ENCODE measurements at regions not wholly inside any gene's neighbourhood (a gene's known extent, or its start where the extent isn't known, plus 50 kb on each side); places are given as distances from the start of the nearest gene placed in this dataset.
"Not testable (repeated sequence)": the region's sequence is repeated elsewhere in the genome, so short reads cannot be mapped to it uniquely, and the experiment has no call there.

DNA sequence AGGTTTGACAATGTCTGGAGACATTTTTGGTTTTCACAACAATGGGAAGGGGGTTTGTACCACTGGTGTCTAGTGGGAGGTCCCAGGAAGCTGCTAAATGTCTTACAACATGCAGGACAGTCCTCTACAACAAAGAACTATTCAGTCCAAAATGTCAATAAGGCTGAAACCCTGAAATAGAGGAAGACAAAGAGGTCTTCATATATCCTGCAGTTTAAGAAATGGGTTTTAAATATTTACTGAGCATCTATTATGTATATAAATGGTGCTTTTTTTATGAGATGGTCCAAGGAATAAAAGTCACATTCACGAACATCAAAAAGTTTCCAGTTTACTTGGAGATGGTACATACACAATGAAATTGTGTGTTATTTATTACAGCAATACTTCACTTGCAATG lies 107.3 kb downstream of the AKAP11 start:
- TF ChIP-seq, protein P1, sequence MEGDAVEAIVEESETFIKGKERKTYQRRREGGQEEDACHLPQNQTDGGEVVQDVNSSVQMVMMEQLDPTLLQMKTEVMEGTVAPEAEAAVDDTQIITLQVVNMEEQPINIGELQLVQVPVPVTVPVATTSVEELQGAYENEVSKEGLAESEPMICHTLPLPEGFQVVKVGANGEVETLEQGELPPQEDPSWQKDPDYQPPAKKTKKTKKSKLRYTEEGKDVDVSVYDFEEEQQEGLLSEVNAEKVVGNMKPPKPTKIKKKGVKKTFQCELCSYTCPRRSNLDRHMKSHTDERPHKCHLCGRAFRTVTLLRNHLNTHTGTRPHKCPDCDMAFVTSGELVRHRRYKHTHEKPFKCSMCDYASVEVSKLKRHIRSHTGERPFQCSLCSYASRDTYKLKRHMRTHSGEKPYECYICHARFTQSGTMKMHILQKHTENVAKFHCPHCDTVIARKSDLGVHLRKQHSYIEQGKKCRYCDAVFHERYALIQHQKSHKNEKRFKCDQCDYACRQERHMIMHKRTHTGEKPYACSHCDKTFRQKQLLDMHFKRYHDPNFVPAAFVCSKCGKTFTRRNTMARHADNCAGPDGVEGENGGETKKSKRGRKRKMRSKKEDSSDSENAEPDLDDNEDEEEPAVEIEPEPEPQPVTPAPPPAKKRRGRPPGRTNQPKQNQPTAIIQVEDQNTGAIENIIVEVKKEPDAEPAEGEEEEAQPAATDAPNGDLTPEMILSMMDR (IDR thresholded peaks at IDR 0.05; ENCODE audit: unreplicated experiment) = no peak
- Mint-ChIP-seq H3K4me1 (ENCODE audit: low read depth) (no peaks in the 10 kb centered on the region), H3K27me3 (no peaks in the 10 kb centered on the region), H3K4me3 (ENCODE audit: low read depth) (no peak overlapping the region), H3K9me3 (ENCODE audit: low read depth) (peaks cover 3% of the 10 kb centered on the region), H3K27ac (no peak overlapping the region), H3K36me3 (ENCODE audit: insufficient read depth) (no peaks in the 10 kb centered on the region)
- no peak for DNase-seq (ENCODE audit: low spot score, unreplicated experiment)

DNA sequence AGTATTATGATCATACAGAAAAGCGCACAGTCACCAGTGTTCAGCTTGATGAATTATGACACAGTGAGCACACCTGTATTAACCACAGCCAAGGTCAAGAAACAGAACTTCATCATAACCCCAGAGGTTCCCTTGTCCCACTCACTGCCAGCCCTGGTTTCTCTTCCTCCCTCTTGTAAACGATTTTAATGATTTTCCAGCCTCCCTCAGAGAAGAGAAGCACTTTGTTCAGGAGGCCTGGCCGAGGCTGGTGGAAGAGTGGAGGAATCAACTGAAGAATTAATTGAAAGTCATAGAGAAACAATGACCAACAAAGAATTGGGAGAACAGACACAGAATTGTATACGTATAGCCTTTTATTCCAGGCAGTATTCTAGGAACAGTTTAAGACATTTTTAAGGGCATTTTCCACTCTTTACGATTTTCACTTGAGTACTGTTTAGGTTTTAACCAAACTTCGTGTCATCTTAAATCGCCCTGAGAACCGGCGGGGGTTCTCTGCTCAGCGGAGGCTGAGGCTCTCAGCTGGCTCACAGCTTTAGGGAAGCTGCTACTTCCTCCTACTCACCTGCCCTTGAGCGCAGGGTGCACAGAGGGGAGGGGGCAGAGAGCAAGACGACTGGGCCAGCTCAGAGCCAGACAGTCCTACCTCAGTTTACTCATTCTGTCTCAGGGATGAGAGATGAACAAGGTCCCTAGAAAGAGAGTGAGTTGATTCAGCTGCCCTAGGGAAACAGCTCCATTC lies 108.6 kb downstream of the AKAP11 start:
- no peaks in the 10 kb centered on the region for H3K4me1 Mint-ChIP-seq (ENCODE audit: low read depth)
- H3K4me3 Mint-ChIP-seq (ENCODE audit: low read depth) = no peak overlapping the region
- no peaks in the 10 kb centered on the region for H3K36me3 Mint-ChIP-seq (ENCODE audit: insufficient read depth)
- H3K9me3 Mint-ChIP-seq (ENCODE audit: low read depth) = peaks cover 3% of the 10 kb centered on the region
- TF ChIP-seq, protein P1 (IDR thresholded peaks at IDR 0.05; ENCODE audit: unreplicated experiment) = no peak
- H3K27ac Mint-ChIP-seq = no peak overlapping the region
- no peak for DNase-seq (ENCODE audit: low spot score, unreplicated experiment)
- no peaks in the 10 kb centered on the region for H3K27me3 Mint-ChIP-seq

DNA sequence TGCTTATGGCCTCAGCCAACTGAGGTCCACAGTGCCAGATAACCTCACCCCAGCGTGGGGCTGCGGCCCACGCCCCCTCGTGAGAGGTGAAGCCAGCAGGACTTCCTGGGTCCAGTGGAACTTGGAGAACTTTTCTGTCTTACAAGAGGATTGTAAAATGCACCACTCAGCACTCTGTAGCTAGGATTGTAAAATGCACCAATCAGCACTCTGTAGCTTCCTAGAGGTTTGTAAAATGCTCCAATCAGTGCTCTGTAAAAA lies 109.1 kb downstream of the AKAP11 start:
- Mint-ChIP-seq H3K36me3 (ENCODE audit: insufficient read depth) (no peaks in the 10 kb centered on the region), H3K4me1 (ENCODE audit: low read depth) (no peaks in the 10 kb centered on the region), H3K9me3 (ENCODE audit: low read depth) (peaks cover 3% of the 10 kb centered on the region), H3K27ac (no peak overlapping the region), H3K4me3 (ENCODE audit: low read depth) (no peak overlapping the region), H3K27me3 (no peaks in the 10 kb centered on the region)
- TF ChIP-seq, protein P1 (IDR thresholded peaks at IDR 0.05; ENCODE audit: unreplicated experiment) = no peak
- DNase-seq (ENCODE audit: low spot score, unreplicated experiment) = no peak

DNA sequence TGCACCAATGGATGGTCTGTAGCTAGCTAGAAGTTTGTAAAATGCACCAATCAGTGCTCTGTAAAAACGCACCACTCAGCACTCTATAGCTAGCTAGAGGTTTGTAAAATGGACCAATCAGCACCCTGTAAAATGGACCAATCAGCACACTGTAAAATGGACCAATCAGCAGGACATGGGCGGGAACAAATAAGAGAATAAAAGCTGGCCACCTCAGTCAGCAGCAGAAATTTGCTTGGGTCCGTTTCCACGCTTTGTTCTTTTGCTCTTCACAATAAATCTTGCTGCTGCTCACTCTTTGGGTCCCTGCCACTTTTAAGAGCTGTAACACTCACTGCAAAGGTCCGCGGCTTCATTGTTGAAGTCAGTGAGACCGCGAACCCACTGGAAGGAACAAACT lies 109.5 kb downstream of the AKAP11 start:
- H3K27me3 Mint-ChIP-seq; H3K27ac Mint-ChIP-seq; H3K4me3 Mint-ChIP-seq (ENCODE audit: low read depth); H3K4me1 Mint-ChIP-seq (ENCODE audit: low read depth); DNase-seq (ENCODE audit: low spot score, unreplicated experiment); H3K36me3 Mint-ChIP-seq (ENCODE audit: insufficient read depth); H3K9me3 Mint-ChIP-seq (ENCODE audit: low read depth): not testable (repeated sequence)

DNA sequence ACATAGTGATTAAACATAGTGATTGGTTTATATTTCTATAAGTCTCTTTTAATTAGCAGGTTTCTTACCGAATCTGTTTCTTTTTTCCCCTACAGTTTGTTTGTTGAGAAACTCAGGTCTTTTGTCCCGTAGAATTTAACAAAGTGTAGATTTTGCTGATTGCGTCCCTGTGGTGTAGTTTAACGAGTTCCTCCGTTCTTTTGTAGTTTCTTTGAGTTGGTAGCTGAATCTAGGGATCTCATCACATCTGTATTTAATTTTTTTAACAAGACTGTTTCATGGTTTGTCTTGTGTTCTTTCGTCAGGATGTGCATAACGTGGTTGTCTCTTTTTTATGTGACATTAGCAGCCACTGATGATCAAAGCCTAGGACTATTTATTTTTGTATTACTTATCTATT lies 111.1 kb downstream of the AKAP11 start:
- Mint-ChIP-seq H3K27me3 (no peaks in the 10 kb centered on the region), H3K9me3 (ENCODE audit: low read depth) (peaks cover 3% of the 10 kb centered on the region), H3K36me3 (ENCODE audit: insufficient read depth) (no peaks in the 10 kb centered on the region), H3K4me1 (ENCODE audit: low read depth) (no peaks in the 10 kb centered on the region), H3K27ac (no peak overlapping the region), H3K4me3 (ENCODE audit: low read depth) (no peak overlapping the region)
- TF ChIP-seq, protein P1 (IDR thresholded peaks at IDR 0.05; ENCODE audit: unreplicated experiment) = no peak
- no peak for DNase-seq (ENCODE audit: low spot score, unreplicated experiment)

DNA sequence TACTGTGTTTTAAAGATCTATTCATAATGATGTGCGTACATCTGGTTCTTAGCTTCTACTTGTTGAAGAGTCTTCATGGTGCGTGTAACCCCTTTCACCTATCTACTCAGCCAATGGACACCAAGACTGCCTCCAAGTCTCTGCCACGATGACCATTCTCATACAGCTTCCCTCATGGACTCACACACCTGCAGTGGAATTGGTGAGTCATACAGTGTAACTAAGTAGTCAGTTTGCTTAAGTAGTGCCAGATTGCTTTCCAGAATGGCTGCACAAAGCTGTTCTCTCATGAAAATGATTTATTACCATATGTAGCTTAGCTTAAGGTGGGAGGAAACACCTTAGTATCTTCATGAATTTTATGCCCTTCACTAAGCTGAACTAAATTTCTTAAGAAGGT lies 112.3 kb downstream of the AKAP11 start:
- no peak for DNase-seq (ENCODE audit: low spot score, unreplicated experiment)
- H3K9me3 Mint-ChIP-seq (ENCODE audit: low read depth) = peaks cover 3% of the 10 kb centered on the region
- H3K4me1 Mint-ChIP-seq (ENCODE audit: low read depth) = no peaks in the 10 kb centered on the region

More for the DNA sequence above, 112.3 kb downstream of the AKAP11 start:
- Mint-ChIP-seq H3K36me3 (ENCODE audit: insufficient read depth) (no peaks in the 10 kb centered on the region), H3K27ac (no peak overlapping the region), H3K4me3 (ENCODE audit: low read depth) (no peak overlapping the region), H3K27me3 (no peaks in the 10 kb centered on the region)
- TF ChIP-seq, protein P1 (IDR thresholded peaks at IDR 0.05; ENCODE audit: unreplicated experiment) = no peak
